HCT116 (cell line): ENCODE measurements at regions not wholly inside any gene's neighbourhood (a gene's known extent, or its start where the extent isn't known, plus 50 kb on each side); places are given as distances from the start of the nearest gene placed in this dataset.

ENCODE experiments used
- ATAC-seq: fragments of 200-7000 bp; cut with Tn5 transposase; 2 replicates; pipeline ENCODE4 v1.9.1; 2020; ENCODE audit warnings: mild to moderate bottlenecking, moderate library complexity
- BruUV-seq: library from RNA; stranded (reverse); fragments of 400-500 nt; replicated peaks from 2 replicates; lab custom pipeline; 2021; lab: Mats Ljungman, UMichigan
- CTCF ChIA-PET: fragments of 300-600 bp; sonication (Branson Sonifier 250); formaldehyde crosslinking; loops from one replicate; lab custom pipeline; 2021; ENCODE audit warnings: antibody characterized with exemption; lab: Charles Lee
- POLR2A ChIA-PET: fragments of 300-600, 350-600 bp; sonication (Branson Sonifier 250); formaldehyde crosslinking; loops from one replicate; lab custom pipeline; 2021; ENCODE audit warnings: antibody characterized with exemption; lab: Charles Lee
- RAD21 ChIA-PET, 2 experiments: fragments of 300-600 bp; sonication (Branson Sonifier 250); formaldehyde crosslinking; loops; one replicate each; lab custom pipeline; 2023; ENCODE audit warnings: low total read pairs in 2 of 2; ENCODE audit not compliant: uncharacterized antibody in 2 of 2, unreplicated experiment in 2 of 2, low non-redundant PET in 1 of 2; lab: Charles Lee
- DNase-seq: peaks from one replicate; pipeline ENCODE4 v3.0.0-alpha.2; 2010; ENCODE audit warnings: low read depth, low spot score
- H2AFZ ChIP-seq: fragments of 200-600 bp; shearing (Covaris generic), sonication (generic); 2 replicates; pipeline ENCODE4 v1.6.1; 2017; ENCODE audit warnings: low read depth, mixed run types, mixed read lengths, antibody characterized with exemption, low read length; ENCODE audit not compliant: poor library complexity, severe bottlenecking
- H3K27ac ChIP-seq: 2 replicates; pipeline ENCODE4 v1.5.1; 2012; ENCODE audit warnings: low read depth, low read length
- H3K27me3 ChIP-seq: fragments of 200-600 bp; sonication (generic); 2 replicates; pipeline ENCODE4 v1.6.1; 2016; ENCODE audit warnings: mixed run types, low read length, mixed read lengths; ENCODE audit not compliant: insufficient read depth
- H3K36me3 ChIP-seq, 2 experiments: fragments of 200-500 bp in 1 of 2; fragments of 200-600 bp in 1 of 2; sonication (Bioruptor generic) in 1 of 2; sonication (generic) in 1 of 2; 2 replicates each; pipeline versions ENCODE4 v1.5.1 to v1.6.1; 2014 to 2016; ENCODE audit warnings: low read length in 2 of 2, inconsistent platforms in 1 of 2, mixed read lengths in 1 of 2, mixed run types in 1 of 2; ENCODE audit not compliant: insufficient read depth in 2 of 2, control insufficient read depth in 1 of 2
- H3K4me1 ChIP-seq, 2 experiments: fragments of 200-600 bp in 1 of 2; sonication (generic) in 1 of 2; 2 replicates each; pipeline versions ENCODE4 v1.5.1 to v1.6.1; 2012 to 2017; ENCODE audit warnings: low read length in 2 of 2, inconsistent platforms in 1 of 2, mild to moderate bottlenecking in 1 of 2, mixed read lengths in 1 of 2, mixed run types in 1 of 2, moderate library complexity in 1 of 2; ENCODE audit not compliant: insufficient read depth in 2 of 2, control insufficient read depth in 1 of 2
- H3K4me2 ChIP-seq: fragments of 200-600 bp; sonication (generic); 2 replicates; pipeline ENCODE4 v1.6.1; 2017; ENCODE audit warnings: mixed run types, low read length, mixed read lengths
- H3K4me3 ChIP-seq, 2 experiments: fragments of 200-600 bp in 1 of 2; sonication (generic) in 1 of 2; replicated peaks in 1 of 2; 2 replicates each; pipeline ENCODE4 v1.5.1; 2011 to 2016; ENCODE audit warnings: low read length in 2 of 2, control low read depth in 1 of 2, low read depth in 1 of 2, mild to moderate bottlenecking in 1 of 2, mixed read lengths in 1 of 2, mixed run types in 1 of 2
- H3K79me2 ChIP-seq: fragments of 200-600 bp; sonication (generic); 2 replicates; pipeline ENCODE4 v1.6.1; 2017; ENCODE audit warnings: mild to moderate bottlenecking, mixed run types, low read length, moderate library complexity, mixed read lengths; ENCODE audit not compliant: insufficient read depth
- H3K9ac ChIP-seq: fragments of 200-600 bp; sonication (generic); 2 replicates; pipeline ENCODE4 v1.6.1; 2016; ENCODE audit warnings: low read length, mixed read lengths
- H3K9me2 ChIP-seq: fragments of 200-600 bp; sonication (generic), shearing (Covaris generic); 2 replicates; pipeline ENCODE4 v1.6.1; 2017; ENCODE audit warnings: mixed run types, mild to moderate bottlenecking, moderate library complexity; ENCODE audit not compliant: insufficient read depth
- H3K9me3 ChIP-seq, 2 experiments: fragments of 200-500 bp in 1 of 2; fragments of 200-600 bp in 1 of 2; sonication (Bioruptor generic) in 1 of 2; sonication (generic) in 1 of 2; 2 replicates each; pipeline ENCODE4 v1.6.1; 2014 to 2017; ENCODE audit warnings: low read length in 2 of 2, mixed read lengths in 2 of 2, inconsistent platforms in 1 of 2, low read depth in 1 of 2, mild to moderate bottlenecking in 1 of 2, mixed run types in 1 of 2, moderate library complexity in 1 of 2; ENCODE audit not compliant: control insufficient read depth in 1 of 2, insufficient read depth in 1 of 2
- H4K20me1 ChIP-seq: fragments of 200-600 bp; sonication (generic), shearing (Covaris generic); 2 replicates; pipeline ENCODE4 v1.6.1; 2017; ENCODE audit warnings: mixed run types, mild to moderate bottlenecking, moderate library complexity; ENCODE audit not compliant: insufficient read depth
- ATF3 ChIP-seq: IDR thresholded peaks from 2 replicates; pipeline ENCODE4 v1.6.1; 2012
- CEBPB ChIP-seq: IDR thresholded peaks from 2 replicates; pipeline ENCODE4 v1.6.1; 2012; ENCODE audit warnings: low read depth
- ELF1 ChIP-seq: IDR thresholded peaks from 2 replicates; pipeline ENCODE4 v1.6.1; 2012; ENCODE audit warnings: low read depth, borderline replicate concordance
- EZH2 ChIP-seq: fragments of 200-600 bp; sonication (generic); IDR thresholded peaks from 2 replicates; pipeline ENCODE4 v1.6.1; 2017; ENCODE audit warnings: antibody characterized with exemption, mixed run types
- EZH2phosphoT487 ChIP-seq: fragments of 200-600 bp; IDR thresholded peaks from 2 replicates; pipeline ENCODE4 v1.6.1; 2018; ENCODE audit warnings: antibody characterized with exemption, borderline replicate concordance
- FOSL1 ChIP-seq: IDR thresholded peaks from 2 replicates; pipeline ENCODE4 v1.6.1; 2012; ENCODE audit warnings: low read depth
- JUND ChIP-seq: IDR thresholded peaks from 2 replicates; pipeline ENCODE4 v1.6.1; 2012
- MAX ChIP-seq: IDR thresholded peaks from 2 replicates; pipeline ENCODE4 v1.6.1; 2012
- POLR2A ChIP-seq: IDR thresholded peaks from 2 replicates; pipeline ENCODE4 v1.7.0; 2011; ENCODE audit warnings: borderline replicate concordance; ENCODE audit not compliant: insufficient read depth, insufficient read length; ENCODE audit errors: extremely low read depth
- POLR2AphosphoS5 ChIP-seq: IDR thresholded peaks from 2 replicates; pipeline ENCODE4 v1.6.1; 2011; ENCODE audit warnings: mild to moderate bottlenecking, low read depth, low read length, moderate library complexity
- REST ChIP-seq: IDR thresholded peaks from 2 replicates; pipeline ENCODE4 v1.6.1; 2012; ENCODE audit warnings: low read depth
- SIN3A ChIP-seq: IDR thresholded peaks from 2 replicates; pipeline ENCODE4 v1.6.1; 2012; ENCODE audit warnings: low read depth
- SP1 ChIP-seq: IDR thresholded peaks from 2 replicates; pipeline ENCODE4 v1.6.1; 2012; ENCODE audit warnings: low read depth
- SRF ChIP-seq: IDR thresholded peaks from 2 replicates; pipeline ENCODE4 v1.6.1; 2012; ENCODE audit warnings: low read depth
- TCF7L2 ChIP-seq: IDR thresholded peaks from 2 replicates; pipeline ENCODE4 v1.7.0; 2011; ENCODE audit warnings: borderline replicate concordance, inconsistent platforms; ENCODE audit not compliant: insufficient read depth, insufficient read length; ENCODE audit errors: extremely low read depth
- YY1 ChIP-seq: IDR thresholded peaks from 2 replicates; pipeline ENCODE4 v1.6.1; 2011; ENCODE audit warnings: low read length, low read depth, moderate library complexity, mild to moderate bottlenecking; ENCODE audit not compliant: insufficient replicate concordance; ENCODE audit errors: extremely low read depth
- ZBTB33 ChIP-seq: IDR thresholded peaks from 2 replicates; pipeline ENCODE4 v1.6.1; 2011; ENCODE audit warnings: mild to moderate bottlenecking, low read length, moderate library complexity; ENCODE audit not compliant: insufficient replicate concordance; ENCODE audit errors: extremely low read depth
- ZFX ChIP-seq: fragments of 450-650 bp; IDR thresholded peaks from 2 replicates; pipeline ENCODE4 v1.6.1; 2017
- ZNF274 ChIP-seq: fragments of 200-500 bp; sonication (Bioruptor generic); IDR thresholded peaks from 2 replicates; pipeline ENCODE4 v1.6.1; 2014; ENCODE audit warnings: mild to moderate bottlenecking, low read depth, low read length, inconsistent platforms
- intact Hi-C: fragments of 100-400 bp; cut with micrococcal nuclease; formaldehyde crosslinking; loops from 2 replicates; pipeline ENCODE4 v1.10.0; 2022

- Histone ChIP-seq H4K20me1 (no peaks in the 10 kb centered on the region), H3K9ac (no peak overlapping the region), H3K4me3 (no peak overlapping the region), H3K36me3 (no peaks in the 10 kb centered on the region), H3K4me2 (no peak overlapping the region), H3K9me3 (no peaks in the 10 kb centered on the region)
- BruUV-seq: no TSS peak
- POLR2A ChIA-PET: no interaction called here
- intact Hi-C loops: loop anchor here (10.0 kb wide), 1 partner anchor 279 kb away; no protein-coding TSS in a partner anchor
- DNase-seq (no peak), ATAC-seq (no peak)
- RAD21 ChIA-PET: no interaction called here
- TF ChIP-seq EZH2phosphoT487: no peak
- no peak for TF ChIP-seq ZFX
- no peak for TF ChIP-seq SP1
- TF ChIP-seq ATF3: no peak
- no peak for TF ChIP-seq YY1
- no peak for TF ChIP-seq FOSL1
- no peak for TF ChIP-seq JUND
- no peak for TF ChIP-seq ZBTB33
- TF ChIP-seq CEBPB: no peak
- no peak for TF ChIP-seq ELF1
- TF ChIP-seq SIN3A: no peak
- TF ChIP-seq ZNF274: no peak
- no peak for TF ChIP-seq TCF7L2
- TF ChIP-seq POLR2AphosphoS5: no peak
- no peak for TF ChIP-seq POLR2A
- no peak for TF ChIP-seq MAX
- TF ChIP-seq EZH2: no peak
- no peak for TF ChIP-seq REST
- TF ChIP-seq SRF: no peak
- TF ChIP-seq, all 23 proteins: peak for 0
- no peak overlapping the region for H3K27ac ChIP-seq
- no peaks in the 10 kb centered on the region for H3K4me1 ChIP-seq
- CTCF ChIA-PET: no interaction called here
- H2AFZ ChIP-seq: no peak overlapping the region
- no peaks in the 10 kb centered on the region for H3K9me2 ChIP-seq
- peaks cover 27% of the 10 kb centered on the region; the same call in 1 of the 2 replicates for H3K27me3 ChIP-seq
- no peaks in the 10 kb centered on the region for H3K79me2 ChIP-seq
Observed at GRCh38 chr15:81475471-81475870, 101.5 kb upstream of the TMC3 start.
